HL-60 (cell line): ENCODE measurements at regions not wholly inside any gene's neighbourhood (a gene's known extent, or its start where the extent isn't known, plus 50 kb on each side); places are given as distances from the start of the nearest gene placed in this dataset.

Experiments used
- CTCF ChIP-seq: IDR thresholded peaks from one replicate; pipeline ENCODE4 v1.5.1; 2011; ENCODE audit warnings: low read length, control low read depth, inconsistent platforms; ENCODE audit not compliant: insufficient read depth
- GABPA ChIP-seq: IDR thresholded peaks from 2 replicates; pipeline ENCODE4 v1.6.1; 2012; ENCODE audit warnings: low read depth
- POLR2AphosphoS5 ChIP-seq: IDR thresholded peaks from 2 replicates; pipeline ENCODE4 v1.6.1; 2012; ENCODE audit warnings: low read depth
- REST ChIP-seq: IDR thresholded peaks from 2 replicates; pipeline ENCODE4 v1.6.1; 2012; ENCODE audit warnings: low read depth; ENCODE audit not compliant: insufficient replicate concordance
- SPI1 ChIP-seq: IDR thresholded peaks from 2 replicates; pipeline ENCODE4 v1.6.1; 2012; ENCODE audit warnings: low read depth, mild to moderate bottlenecking, borderline replicate concordance

GRCh38 chr15:29611057-29611456, 211.2 kb downstream of the TJP1 start:
- TF ChIP-seq CTCF: no peak
- no peak for TF ChIP-seq REST
- no peak for TF ChIP-seq POLR2AphosphoS5
- no peak for TF ChIP-seq GABPA
- no peak for TF ChIP-seq SPI1
